Spleen (tissue), 11 donors: ENCODE measurements at regions not wholly inside any gene's neighbourhood (a gene's known extent, or its start where the extent isn't known, plus 50 kb on each side); places are given as distances from the start of the nearest gene placed in this dataset.
A peak's percentile ranks its signal among the peaks of the same experiment; 100 is the strongest.

Experiments used
- DNase-seq: peaks from one replicate; pipeline ENCODE4 v3.0.0-alpha.2; 2020
- H3K27ac ChIP-seq, 8 donors: fragments of 200-600 bp; sonication (generic) in 7 of 8; 1 replicate in 4 of 8; 2 replicates in 4 of 8; pipeline versions ENCODE4 v1.5.0 to v1.8.0; 2016 to 2021; ENCODE audit warnings: inconsistent platforms in 4 of 8, mild to moderate bottlenecking in 4 of 8, moderate library complexity in 1 of 8
- H3K27me3 ChIP-seq, 7 donors: fragments of 200-600 bp; sonication (generic) in 6 of 7; replicated peaks in 1 of 7; 1 replicate in 4 of 7; 2 replicates in 3 of 7; pipeline versions ENCODE4 v1.5.0 to v1.8.0; 2016 to 2021; ENCODE audit warnings: inconsistent platforms in 3 of 7, mild to moderate bottlenecking in 1 of 7
- H3K36me3 ChIP-seq, 6 donors: fragments of 200-600 bp; sonication (generic) in 5 of 6; 1 replicate in 4 of 6; 2 replicates in 2 of 6; pipeline versions ENCODE4 v1.5.0 to v1.8.0; 2016 to 2021; ENCODE audit warnings: inconsistent platforms in 2 of 6
- H3K4me1 ChIP-seq, 6 donors: fragments of 200-600 bp; sonication (generic) in 5 of 6; 1 replicate in 3 of 6; 2 replicates in 3 of 6; pipeline versions ENCODE4 v1.5.0 to v1.8.0; 2016 to 2021; ENCODE audit warnings: inconsistent platforms in 3 of 6
- H3K4me3 ChIP-seq, 8 donors: fragments of 200-600 bp; sonication (generic) in 7 of 8; 1 replicate in 4 of 8; 2 replicates in 4 of 8; pipeline versions ENCODE4 v1.5.0 to v1.8.0; 2016 to 2021; ENCODE audit warnings: inconsistent platforms in 4 of 8, mild to moderate bottlenecking in 4 of 8, moderate library complexity in 2 of 8
- H3K9me3 ChIP-seq, 8 donors: fragments of 200-600 bp; sonication (generic) in 7 of 8; 1 replicate in 4 of 8; 2 replicates in 4 of 8; pipeline versions ENCODE4 v1.5.0 to v1.8.0; 2016 to 2021; ENCODE audit warnings: inconsistent platforms in 4 of 8
- CTCF ChIP-seq, 11 experiments: fragments of 200-600 bp in 7 of 11; fragments of 450-650 bp in 4 of 11; sonication (generic) in 4 of 11; IDR thresholded peaks in 8 of 11; conservative IDR thresholded peaks in 3 of 11; 1 replicate in 7 of 11; 2 replicates in 4 of 11; pipeline versions ENCODE4 v1.4.0 to v1.8.0; 2016 to 2021; ENCODE audit warnings: antibody characterized with exemption in 11 of 11, inconsistent platforms in 4 of 11, mild to moderate bottlenecking in 1 of 11
- POLR2A ChIP-seq, 3 donors: fragments of 450-650 bp; IDR thresholded peaks; one replicate each; pipeline ENCODE4 v1.5.1; 2017; ENCODE audit warnings: antibody characterized with exemption in 3 of 3, mild to moderate bottlenecking in 1 of 3
- POLR2AphosphoS5 ChIP-seq, 3 donors: sonication (generic); formaldehyde crosslinking; IDR thresholded peaks; one replicate each; pipeline ENCODE4 v1.5.1; 2017; ENCODE audit warnings: antibody characterized with exemption in 3 of 3
- WGBS, 5 donors: extraction: QIAGEN DNeasy Blood & Tissue Kit in 3 of 5; methylation state at CpG; one replicate each; pipeline versions ENCODE4 v1.1.5 to v1.1.7; 2013 to 2018; 5-methylcytosine and 5-hydroxymethylcytosine counted together
- intact Hi-C: fragments of 100-400 bp; cut with DNase I; formaldehyde crosslinking; loops from one replicate; pipeline ENCODE4 v1.15.0; 2023; ENCODE audit warnings: low total_unique reads
- donor health status: healthy with polysubstance abuse.
- donor health status: DM: no; HTN: no; CAD: no; lungs with moderate emphysema.
- donor health status: DM: no; HTN: no; CAD: no.
- donor health status: Bipolar disorder and iron deficiency.
- donor health status: healthy.
- donor health status: DM: no; HTN: no; CAD: no.
- donor health status: DM: yes; HTN: yes; CAD: no.

DNA sequence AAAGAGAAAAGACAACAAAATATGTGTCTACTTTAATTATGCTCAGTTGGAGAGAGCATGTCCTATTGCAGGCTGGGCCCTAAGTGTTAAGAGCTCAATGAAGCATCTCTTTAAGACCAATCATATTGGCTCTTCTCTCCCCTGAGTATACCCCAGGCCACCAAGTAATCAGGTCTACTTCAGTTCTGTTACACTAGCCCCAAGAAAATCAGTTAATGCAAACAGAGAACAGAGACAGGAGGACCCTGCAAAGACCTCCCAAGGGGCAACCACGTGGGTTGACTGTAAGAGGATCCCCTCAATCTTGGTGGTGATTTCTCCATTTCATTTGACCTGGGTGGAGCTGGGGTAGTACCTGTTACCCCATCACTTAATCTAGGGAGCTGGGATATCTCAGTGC, 451.0 kb upstream of the ZNF507 start:
- intact Hi-C loops = no loop called here
- H3K4me1 ChIP-seq = no peaks in the 10 kb centered on the region
- H3K27ac ChIP-seq = no peak overlapping the region
- no peak for DNase-seq
- H3K36me3 ChIP-seq = no peaks in the 10 kb centered on the region
- WGBS, 5 donors = 36 to 77% (median 64%) methylated on average over 1 of the region's 1 CpG
- TF ChIP-seq CTCF (IDR thresholded peaks at IDR 0.05 in 8 of 11, conservative IDR thresholded peaks at IDR 0.05 in 3 of 11) = no peak
- TF ChIP-seq POLR2A (IDR thresholded peaks at IDR 0.05) = no peak
- no peak for TF ChIP-seq POLR2AphosphoS5 (IDR thresholded peaks at IDR 0.05)
- no peaks in the 10 kb centered on the region for H3K27me3 ChIP-seq
- peaks cover 0 to 32% (median 13%) of the 10 kb centered on the region in 8 donors for H3K9me3 ChIP-seq
- no peak overlapping the region for H3K4me3 ChIP-seq

GRCh38 chr19:31897292-31897691, 448.1 kb upstream of the ZNF507 start:
- TF ChIP-seq POLR2AphosphoS5 (IDR thresholded peaks at IDR 0.05) = no peak
- TF ChIP-seq POLR2A (IDR thresholded peaks at IDR 0.05) = no peak
- no peak for TF ChIP-seq CTCF (IDR thresholded peaks at IDR 0.05 in 8 of 11, conservative IDR thresholded peaks at IDR 0.05 in 3 of 11)
- H3K36me3 ChIP-seq = no peaks in the 10 kb centered on the region
- H3K4me3 ChIP-seq = no peak overlapping the region
- intact Hi-C loops = no loop called here
- H3K27me3 ChIP-seq = no peaks in the 10 kb centered on the region
- no peak for DNase-seq
- WGBS, 5 donors = 81 to 97% (median 83%) methylated on average over 3 of the region's 3 CpGs
- no peaks in the 10 kb centered on the region for H3K4me1 ChIP-seq
- H3K9me3 ChIP-seq = peaks cover 0 to 21% (median 10%) of the 10 kb centered on the region in 8 donors
- no peak overlapping the region for H3K27ac ChIP-seq

GRCh38 chr19:31900991-31901390, 444.4 kb upstream of the ZNF507 start:
- no peak overlapping the region for H3K4me3 ChIP-seq
- no peak for DNase-seq
- intact Hi-C loops = no loop called here
- no peak overlapping the region for H3K27ac ChIP-seq
- peaks cover 0 to 15% (median 0%) of the 10 kb centered on the region in 8 donors for H3K9me3 ChIP-seq
- H3K27me3 ChIP-seq = no peaks in the 10 kb centered on the region
- H3K4me1 ChIP-seq = peaks cover 0 to 9% (median 2%) of the 10 kb centered on the region in 6 donors
- no peaks in the 10 kb centered on the region for H3K36me3 ChIP-seq
- TF ChIP-seq CTCF (IDR thresholded peaks at IDR 0.05 in 8 of 11, conservative IDR thresholded peaks at IDR 0.05 in 3 of 11) = no peak
- no peak for TF ChIP-seq POLR2A (IDR thresholded peaks at IDR 0.05)
- no peak for TF ChIP-seq POLR2AphosphoS5 (IDR thresholded peaks at IDR 0.05)
- 34 to 62% (median 48%) methylated on average over 2 of the region's 2 CpGs for WGBS, 5 donors

DNA sequence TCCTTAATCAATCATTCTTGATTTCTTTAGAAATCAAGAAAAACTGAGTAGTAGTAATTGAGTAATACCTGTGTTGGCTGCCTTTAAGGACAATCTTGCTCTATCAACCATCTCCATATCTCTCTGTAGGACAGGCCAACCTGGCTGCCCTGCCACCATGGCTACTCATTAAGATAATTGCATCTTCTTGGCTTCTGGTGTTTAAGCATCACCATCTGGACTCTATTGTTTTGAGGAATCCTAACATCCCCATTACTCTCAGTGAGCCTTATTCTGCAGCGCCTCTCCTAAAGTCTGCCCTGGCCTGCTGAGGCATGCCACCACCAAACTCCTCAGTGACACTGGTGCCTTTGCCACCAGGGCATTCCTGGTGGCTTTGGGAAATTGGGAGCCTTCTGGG, 442.6 kb upstream of the ZNF507 start:
- WGBS, 5 donors = 93 to 100% (median 97%) methylated on average over 1 of the region's 1 CpG
- no peak overlapping the region for H3K4me3 ChIP-seq
- peaks cover 0 to 15% (median 0%) of the 10 kb centered on the region in 8 donors for H3K9me3 ChIP-seq
- intact Hi-C loops = no loop called here
- no peak for TF ChIP-seq POLR2AphosphoS5 (IDR thresholded peaks at IDR 0.05)
- TF ChIP-seq POLR2A (IDR thresholded peaks at IDR 0.05) = no peak
- TF ChIP-seq CTCF (IDR thresholded peaks at IDR 0.05 in 8 of 11, conservative IDR thresholded peaks at IDR 0.05 in 3 of 11) = no peak
- peaks cover 0 to 11% (median 3%) of the 10 kb centered on the region in 6 donors for H3K4me1 ChIP-seq
- no peaks in the 10 kb centered on the region for H3K36me3 ChIP-seq
- DNase-seq = no peak
- peak overlapping the region in 3 of 8 donors; percentile 67 to 72 (median 69) for H3K27ac ChIP-seq
- no peaks in the 10 kb centered on the region for H3K27me3 ChIP-seq
